ENCODE measurements at regions not wholly inside any gene's neighbourhood (a gene's known extent, or its start where the extent isn't known, plus 50 kb on each side); places are given as distances from the start of the nearest gene placed in this dataset.

DNA sequence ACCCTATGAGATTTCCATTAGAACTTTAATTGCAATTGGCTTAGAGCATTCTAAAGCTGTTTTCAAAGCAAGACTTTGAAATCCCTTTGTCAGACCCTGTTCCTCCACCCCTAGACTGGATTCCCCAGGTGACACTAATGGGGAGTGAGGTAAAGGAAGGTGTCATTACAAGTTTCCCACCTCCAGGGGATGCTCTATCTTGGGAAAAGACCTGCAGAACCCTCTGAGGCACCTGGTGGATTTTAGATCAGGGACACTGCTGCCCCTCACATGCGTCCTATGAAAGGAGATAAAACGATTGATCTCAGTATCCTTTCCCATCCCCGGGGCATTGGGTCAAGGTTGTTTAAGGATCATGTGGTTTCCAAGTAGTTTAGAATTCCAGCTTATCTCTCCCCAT, 80.3 kb upstream of the RGS4 start:
- TF ChIP-seq FOXP2 (optimal IDR thresholded peaks at IDR 0.05; ENCODE audit: borderline replicate concordance, extremely low read depth, extremely low read length, insufficient read depth), result no peak
- TF ChIP-seq POLR2AphosphoS5 (IDR thresholded peaks at IDR 0.05; ENCODE audit: low read depth, low read length), result no peak
- no peak for TF ChIP-seq SIN3A (IDR thresholded peaks at IDR 0.05; ENCODE audit: borderline replicate concordance, insufficient read depth, low read length)
- TF ChIP-seq, protein P1, sequence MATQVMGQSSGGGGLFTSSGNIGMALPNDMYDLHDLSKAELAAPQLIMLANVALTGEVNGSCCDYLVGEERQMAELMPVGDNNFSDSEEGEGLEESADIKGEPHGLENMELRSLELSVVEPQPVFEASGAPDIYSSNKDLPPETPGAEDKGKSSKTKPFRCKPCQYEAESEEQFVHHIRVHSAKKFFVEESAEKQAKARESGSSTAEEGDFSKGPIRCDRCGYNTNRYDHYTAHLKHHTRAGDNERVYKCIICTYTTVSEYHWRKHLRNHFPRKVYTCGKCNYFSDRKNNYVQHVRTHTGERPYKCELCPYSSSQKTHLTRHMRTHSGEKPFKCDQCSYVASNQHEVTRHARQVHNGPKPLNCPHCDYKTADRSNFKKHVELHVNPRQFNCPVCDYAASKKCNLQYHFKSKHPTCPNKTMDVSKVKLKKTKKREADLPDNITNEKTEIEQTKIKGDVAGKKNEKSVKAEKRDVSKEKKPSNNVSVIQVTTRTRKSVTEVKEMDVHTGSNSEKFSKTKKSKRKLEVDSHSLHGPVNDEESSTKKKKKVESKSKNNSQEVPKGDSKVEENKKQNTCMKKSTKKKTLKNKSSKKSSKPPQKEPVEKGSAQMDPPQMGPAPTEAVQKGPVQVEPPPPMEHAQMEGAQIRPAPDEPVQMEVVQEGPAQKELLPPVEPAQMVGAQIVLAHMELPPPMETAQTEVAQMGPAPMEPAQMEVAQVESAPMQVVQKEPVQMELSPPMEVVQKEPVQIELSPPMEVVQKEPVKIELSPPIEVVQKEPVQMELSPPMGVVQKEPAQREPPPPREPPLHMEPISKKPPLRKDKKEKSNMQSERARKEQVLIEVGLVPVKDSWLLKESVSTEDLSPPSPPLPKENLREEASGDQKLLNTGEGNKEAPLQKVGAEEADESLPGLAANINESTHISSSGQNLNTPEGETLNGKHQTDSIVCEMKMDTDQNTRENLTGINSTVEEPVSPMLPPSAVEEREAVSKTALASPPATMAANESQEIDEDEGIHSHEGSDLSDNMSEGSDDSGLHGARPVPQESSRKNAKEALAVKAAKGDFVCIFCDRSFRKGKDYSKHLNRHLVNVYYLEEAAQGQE (IDR thresholded peaks at IDR 0.05; ENCODE audit: insufficient read depth in 1 of 2, low read depth in 2 of 2, low read length in 2 of 2), result no peak
- no peak for TF ChIP-seq TAF1 (IDR thresholded peaks at IDR 0.05; ENCODE audit: borderline replicate concordance, insufficient read depth, low read length)

DNA sequence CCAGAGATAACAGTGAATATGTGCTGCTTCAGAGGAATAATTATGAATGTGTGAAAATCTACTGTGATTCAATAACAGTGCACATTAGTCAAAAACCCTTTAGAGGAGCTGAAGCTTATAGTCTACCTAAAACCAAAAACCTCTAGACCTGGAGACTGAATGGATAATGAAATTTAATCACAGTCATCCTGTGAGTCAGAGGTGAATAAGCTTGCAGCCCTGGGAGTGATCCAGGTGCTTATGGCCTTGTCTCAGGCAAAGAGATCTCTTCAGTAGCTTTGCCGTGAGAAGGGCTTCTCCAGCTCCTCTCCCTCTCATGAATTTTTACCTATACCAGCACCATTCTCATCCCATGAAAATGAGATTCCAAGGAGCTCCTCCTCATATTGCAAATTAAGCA, 81.3 kb upstream of the RGS4 start:
- no peak for TF ChIP-seq SIN3A (IDR thresholded peaks at IDR 0.05; ENCODE audit: borderline replicate concordance, insufficient read depth, low read length)
- no peak for TF ChIP-seq POLR2AphosphoS5 (IDR thresholded peaks at IDR 0.05; ENCODE audit: low read depth, low read length)
- TF ChIP-seq FOXP2 (optimal IDR thresholded peaks at IDR 0.05; ENCODE audit: borderline replicate concordance, extremely low read depth, extremely low read length, insufficient read depth), result no peak
- TF ChIP-seq, protein P1 (IDR thresholded peaks at IDR 0.05; ENCODE audit: insufficient read depth in 1 of 2, low read depth in 2 of 2, low read length in 2 of 2), result no peak
- TF ChIP-seq TAF1 (IDR thresholded peaks at IDR 0.05; ENCODE audit: borderline replicate concordance, insufficient read depth, low read length), result no peak

DNA sequence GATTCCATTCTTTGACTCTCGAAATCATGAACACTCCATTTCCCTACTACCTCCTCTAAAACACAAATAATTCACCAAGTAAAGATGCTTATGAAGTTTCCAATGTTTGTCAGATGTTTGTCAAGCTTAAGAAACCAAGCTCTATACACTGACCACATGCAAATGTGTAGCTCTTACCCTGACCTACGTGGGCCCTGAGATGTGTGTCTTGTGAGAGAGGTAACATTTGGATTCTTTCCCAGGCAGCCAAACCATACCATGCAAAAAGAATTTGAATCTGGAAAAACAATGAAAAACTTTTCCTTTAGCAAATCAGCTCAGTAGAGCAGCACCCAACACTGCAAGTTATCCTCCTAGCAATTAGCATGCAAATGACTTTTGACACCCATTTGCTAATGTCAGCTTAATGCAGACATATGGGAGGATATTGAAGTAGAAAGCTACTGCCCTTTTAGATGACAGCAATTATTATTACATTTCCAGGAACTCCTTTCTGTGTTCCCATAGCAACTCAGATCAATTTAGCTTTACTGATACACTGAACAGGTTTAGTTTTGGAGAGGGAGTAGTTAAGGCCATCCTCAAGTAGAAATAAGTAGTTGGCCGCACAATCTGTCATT, 83.2 kb upstream of the RGS4 start:
- TF ChIP-seq TAF1 (IDR thresholded peaks at IDR 0.05; ENCODE audit: borderline replicate concordance, insufficient read depth, low read length) (no peak), FOXP2 (optimal IDR thresholded peaks at IDR 0.05; ENCODE audit: borderline replicate concordance, extremely low read depth, extremely low read length, insufficient read depth) (no peak), SIN3A (IDR thresholded peaks at IDR 0.05; ENCODE audit: borderline replicate concordance, insufficient read depth, low read length) (no peak), POLR2AphosphoS5 (IDR thresholded peaks at IDR 0.05; ENCODE audit: low read depth, low read length) (no peak)
- TF ChIP-seq, protein P1 (IDR thresholded peaks at IDR 0.05; ENCODE audit: insufficient read depth in 1 of 2, low read depth in 2 of 2, low read length in 2 of 2), result no peak

DNA sequence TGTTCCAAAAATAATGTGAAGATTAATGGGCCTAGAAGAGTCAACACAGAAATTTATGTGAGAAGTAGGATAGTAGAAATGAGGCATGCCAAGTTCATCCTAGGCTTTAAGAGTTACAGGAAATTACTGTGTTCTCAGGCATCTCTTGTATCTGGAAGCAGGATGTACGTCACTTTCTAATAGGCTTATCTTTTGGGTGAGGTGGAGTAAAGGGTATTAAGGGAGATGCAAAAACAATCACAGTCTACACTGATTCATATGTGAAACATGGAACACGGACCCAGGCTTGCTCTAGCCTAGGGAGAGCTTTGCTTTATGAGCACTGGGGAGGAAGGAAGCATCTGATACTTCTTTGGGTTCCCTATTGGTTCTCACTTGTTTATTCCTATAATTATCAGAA, 84.5 kb upstream of the RGS4 start:
- TF ChIP-seq TAF1 (IDR thresholded peaks at IDR 0.05; ENCODE audit: borderline replicate concordance, insufficient read depth, low read length), result no peak
- TF ChIP-seq FOXP2 (optimal IDR thresholded peaks at IDR 0.05; ENCODE audit: borderline replicate concordance, extremely low read depth, extremely low read length, insufficient read depth), result no peak
- TF ChIP-seq SIN3A (IDR thresholded peaks at IDR 0.05; ENCODE audit: borderline replicate concordance, insufficient read depth, low read length), result no peak
- TF ChIP-seq POLR2AphosphoS5 (IDR thresholded peaks at IDR 0.05; ENCODE audit: low read depth, low read length), result no peak
- TF ChIP-seq, protein P1 (IDR thresholded peaks at IDR 0.05; ENCODE audit: insufficient read depth in 1 of 2, low read depth in 2 of 2, low read length in 2 of 2), result no peak

All from PFSK-1 (cell line).